BLaER1 treated with 17β-estradiol and CSF1 and Interleukin-3, amounts not matched to agents 10 nM and 100 nM (cell line): ENCODE measurements at regions not wholly inside any gene's neighbourhood (a gene's known extent, or its start where the extent isn't known, plus 50 kb on each side); places are given as distances from the start of the nearest gene placed in this dataset.

Experiments
- H3K27ac ChIP-seq, 11 experiments: shearing (Covaris generic); formaldehyde crosslinking; 2 replicates each; pipeline ENCODE4 v1.8.1; 2022
- H3K27me3 ChIP-seq, 11 experiments: shearing (Covaris generic); formaldehyde crosslinking; 2 replicates each; pipeline ENCODE4 v1.8.1; 2022
- H3K36me3 ChIP-seq, 11 experiments: shearing (Covaris generic); formaldehyde crosslinking; 2 replicates each; pipeline ENCODE4 v1.8.1; 2022
- H3K4me1 ChIP-seq, 10 experiments: shearing (Covaris generic); formaldehyde crosslinking; 2 replicates each; pipeline ENCODE4 v1.8.1; 2022
- H3K4me2 ChIP-seq, 11 experiments: shearing (Covaris generic); formaldehyde crosslinking; 2 replicates each; pipeline ENCODE4 v1.8.1; 2022
- H3K4me3 ChIP-seq, 10 experiments: shearing (Covaris generic); formaldehyde crosslinking; 2 replicates each; pipeline ENCODE4 v1.8.1; 2022
- H3K9ac ChIP-seq, 11 experiments: shearing (Covaris generic); formaldehyde crosslinking; 2 replicates each; pipeline ENCODE4 v1.8.1; 2022
- H3K9me3 ChIP-seq, 11 experiments: shearing (Covaris generic); formaldehyde crosslinking; replicated peaks in 1 of 11; 2 replicates each; pipeline ENCODE4 v1.8.1; 2022
- H4K20me1 ChIP-seq, 11 experiments: shearing (Covaris generic); formaldehyde crosslinking; 2 replicates each; pipeline ENCODE4 v1.8.1; 2022
- Cebpa-rat ChIP-seq, 11 experiments: shearing (Covaris generic); IDR thresholded peaks; 2 replicates each; pipeline ENCODE4 v1.8.1; 2022

DNA sequence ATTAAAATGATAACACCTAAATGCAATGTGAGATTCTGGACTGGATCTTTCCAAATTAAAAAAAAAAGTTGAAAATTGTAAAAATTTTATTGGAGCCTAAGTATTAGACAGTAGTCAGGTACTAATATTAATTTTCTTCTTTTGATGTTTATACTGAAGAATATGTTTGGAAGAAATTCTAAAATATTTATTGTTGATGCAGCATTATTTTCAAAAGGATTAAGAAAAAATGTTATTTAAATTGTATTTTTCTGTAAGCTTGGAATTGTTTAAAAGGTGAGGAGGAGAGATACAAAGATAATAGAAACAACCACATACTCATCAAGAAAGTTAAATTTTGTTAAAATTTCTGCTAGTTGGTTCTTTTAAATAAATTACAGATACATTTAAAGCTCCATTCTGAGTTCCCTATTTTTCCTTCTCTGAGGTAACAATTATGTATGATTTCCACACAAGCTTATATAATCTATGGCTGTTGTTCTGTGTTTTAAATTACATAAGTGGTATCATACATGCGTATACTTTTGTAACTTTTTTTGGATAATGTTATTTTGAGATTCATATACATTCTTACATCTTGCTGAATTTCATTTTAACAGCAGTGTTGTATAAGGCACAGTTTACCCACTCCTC lies 180.3 kb upstream of the RGS18 start:
- no peak overlapping the region for H3K27ac ChIP-seq
- no peaks in the 10 kb centered on the region for H3K27me3 ChIP-seq
- no peak overlapping the region for H3K4me3 ChIP-seq
- no peaks in the 10 kb centered on the region for H3K4me1 ChIP-seq
- H4K20me1 ChIP-seq = no peaks in the 10 kb centered on the region
- H3K9me3 ChIP-seq = peaks cover 18 to 32% (median 21%) of the 10 kb centered on the region in 11 experiments; a peak in 21 of 22 replicates
- TF ChIP-seq Cebpa-rat (IDR thresholded peaks at IDR 0.05) = no peak
- no peak overlapping the region for H3K4me2 ChIP-seq
- H3K9ac ChIP-seq = no peak overlapping the region
- no peaks in the 10 kb centered on the region for H3K36me3 ChIP-seq

DNA sequence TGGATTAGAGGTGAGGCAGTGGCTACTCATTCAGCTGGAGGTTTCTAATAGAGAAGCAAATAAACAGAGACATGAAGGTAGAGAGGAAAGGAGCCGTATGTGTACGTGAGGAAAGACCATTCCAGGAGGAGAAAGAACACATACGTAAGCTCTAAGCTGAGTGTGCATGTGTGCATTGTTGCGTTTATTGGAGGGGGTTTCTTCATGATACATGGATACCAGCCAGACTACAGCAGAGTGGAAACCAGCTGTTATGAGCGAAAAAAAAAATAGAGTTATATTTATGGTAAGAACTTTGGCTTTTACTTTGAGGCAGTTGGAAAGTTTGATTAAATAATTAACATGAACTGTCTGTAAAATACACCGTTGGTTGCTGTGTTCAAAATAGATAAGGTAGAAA lies 173.4 kb upstream of the RGS18 start:
- H3K9me3 ChIP-seq = peaks cover 8 to 27% (median 14%) of the 10 kb centered on the region in 11 experiments; a peak in 16 of 22 replicates
- H3K9ac ChIP-seq = no peak overlapping the region
- no peak overlapping the region for H3K27ac ChIP-seq
- H3K27me3 ChIP-seq = no peaks in the 10 kb centered on the region
- no peaks in the 10 kb centered on the region for H4K20me1 ChIP-seq
- H3K4me3 ChIP-seq = no peak overlapping the region
- no peaks in the 10 kb centered on the region for H3K36me3 ChIP-seq
- no peak overlapping the region for H3K4me2 ChIP-seq
- no peak for TF ChIP-seq Cebpa-rat (IDR thresholded peaks at IDR 0.05)
- no peaks in the 10 kb centered on the region for H3K4me1 ChIP-seq

DNA sequence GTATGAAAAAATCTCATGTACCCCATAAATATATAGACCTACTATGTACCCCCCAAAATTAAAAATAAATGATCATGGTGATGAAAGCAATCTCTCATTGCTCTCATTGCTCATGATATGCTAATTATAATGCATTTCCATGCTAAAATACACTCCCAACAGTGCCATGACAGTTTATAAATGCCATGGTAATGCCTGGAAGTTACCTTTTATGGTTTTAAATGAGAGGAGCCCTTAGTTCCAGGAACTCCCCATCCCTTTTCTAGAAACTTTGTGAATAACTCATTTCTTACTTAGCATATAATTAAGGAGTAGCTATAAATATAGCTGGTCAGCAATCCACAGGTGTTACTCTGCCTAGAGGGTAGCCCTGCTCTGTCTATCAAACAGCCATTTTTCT lies 166.1 kb upstream of the RGS18 start:
- Histone ChIP-seq H3K4me1 (peaks cover 0 to 8% (median 0%) of the 10 kb centered on the region in 10 experiments; a peak in 2 of 20 replicates), H3K4me3 (no peak overlapping the region), H3K36me3 (no peaks in the 10 kb centered on the region), H4K20me1 (no peaks in the 10 kb centered on the region), H3K27me3 (no peaks in the 10 kb centered on the region), H3K27ac (no peak overlapping the region), H3K4me2 (no peak overlapping the region), H3K9ac (no peak overlapping the region), H3K9me3 (no peaks in the 10 kb centered on the region)
- no peak for TF ChIP-seq Cebpa-rat (IDR thresholded peaks at IDR 0.05)

DNA sequence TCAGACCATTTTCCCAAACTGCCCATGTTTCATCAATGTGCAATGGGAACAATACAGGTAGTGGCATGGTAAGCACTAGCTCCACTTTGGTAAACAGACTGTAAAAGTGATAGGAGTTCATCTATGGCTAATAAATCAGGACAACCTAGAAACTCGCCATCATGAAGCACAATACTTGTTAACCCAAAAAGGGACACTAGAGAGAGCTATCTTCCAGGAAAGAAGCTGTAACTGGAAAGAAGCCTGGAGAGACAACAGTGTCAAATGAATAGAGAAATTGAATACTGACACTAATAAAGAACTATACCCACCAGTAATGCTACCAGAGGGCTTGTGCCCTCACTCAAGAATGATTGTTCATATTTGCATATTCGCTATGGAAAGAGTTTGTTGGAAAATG lies 164.7 kb upstream of the RGS18 start:
- no peak overlapping the region for H3K9ac ChIP-seq

DNA sequence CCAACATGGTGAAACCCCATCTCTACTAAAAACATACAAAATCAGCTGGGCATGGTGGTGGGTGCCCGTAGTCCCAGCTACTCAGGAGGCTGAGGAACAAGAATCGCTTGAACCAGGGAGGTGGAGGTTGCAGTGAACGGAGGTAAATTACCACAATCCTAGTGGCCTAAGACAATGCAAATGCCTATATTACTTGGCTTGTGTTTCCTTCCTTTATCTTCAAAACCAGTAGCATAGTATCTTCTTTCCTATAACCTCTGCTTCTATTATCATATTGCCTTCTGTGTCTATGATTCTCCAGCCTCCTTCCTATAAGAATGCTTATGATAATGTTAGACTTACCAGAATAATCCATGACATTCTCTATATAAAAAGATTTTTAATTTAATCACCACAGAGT lies 156.2 kb upstream of the RGS18 start:
- Histone ChIP-seq H3K27me3 (no peaks in the 10 kb centered on the region), H3K9me3 (no peaks in the 10 kb centered on the region), H3K36me3 (no peaks in the 10 kb centered on the region), H3K4me1 (no peaks in the 10 kb centered on the region), H4K20me1 (no peaks in the 10 kb centered on the region), H3K4me3 (no peak overlapping the region), H3K4me2 (no peak overlapping the region), H3K27ac (no peak overlapping the region), H3K9ac (no peak overlapping the region)
- no peak for TF ChIP-seq Cebpa-rat (IDR thresholded peaks at IDR 0.05)

More for the DNA sequence above, 164.7 kb upstream of the RGS18 start:
- Histone ChIP-seq H3K27me3 (no peaks in the 10 kb centered on the region), H3K4me3 (no peak overlapping the region), H3K4me1 (peaks cover 0 to 8% (median 0%) of the 10 kb centered on the region in 10 experiments; a peak in 2 of 20 replicates), H3K36me3 (no peaks in the 10 kb centered on the region), H3K27ac (no peak overlapping the region), H3K4me2 (no peak overlapping the region), H4K20me1 (no peaks in the 10 kb centered on the region), H3K9me3 (no peaks in the 10 kb centered on the region)
- no peak for TF ChIP-seq Cebpa-rat (IDR thresholded peaks at IDR 0.05)

DNA sequence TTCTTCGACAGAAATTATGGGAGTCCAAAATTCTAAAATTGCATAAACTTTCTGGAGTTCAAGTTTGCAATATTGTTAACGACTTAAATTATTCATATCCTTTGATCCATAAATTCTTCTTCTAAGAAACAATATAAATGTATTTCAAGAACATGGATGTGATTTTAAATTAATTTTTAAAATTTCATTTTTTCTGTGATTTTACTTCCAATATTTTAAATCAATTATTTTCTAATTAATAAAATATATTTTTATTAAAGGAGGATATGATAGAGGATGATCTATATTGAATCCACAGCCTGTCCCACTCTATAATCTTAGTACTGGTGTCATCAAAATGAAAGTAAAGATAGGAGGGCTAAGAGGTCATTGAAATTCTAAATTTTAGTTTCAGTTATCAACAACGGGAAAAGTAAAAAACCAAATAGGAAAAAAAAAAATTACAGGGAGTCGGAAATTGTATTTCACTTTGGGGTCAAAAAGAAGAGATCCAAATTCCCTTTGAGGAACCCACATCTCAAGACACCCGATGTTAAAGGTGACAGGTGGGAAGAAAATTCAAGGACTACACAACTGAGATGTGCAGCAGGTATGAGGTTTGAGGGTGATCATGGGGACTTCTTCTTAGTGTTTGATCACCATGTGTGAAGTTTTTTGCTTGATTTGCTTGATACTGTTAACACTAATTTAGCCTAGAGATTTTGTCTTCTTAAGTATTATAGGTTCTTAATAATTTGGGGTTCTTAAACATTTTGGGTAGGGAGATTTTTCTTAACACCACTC lies 154.8 kb upstream of the RGS18 start:
- Histone ChIP-seq H3K9ac (no peak overlapping the region), H3K9me3 (no peaks in the 10 kb centered on the region), H3K27me3 (no peaks in the 10 kb centered on the region), H4K20me1 (no peaks in the 10 kb centered on the region), H3K4me3 (no peak overlapping the region), H3K36me3 (no peaks in the 10 kb centered on the region), H3K4me2 (no peak overlapping the region), H3K27ac (no peak overlapping the region), H3K4me1 (no peaks in the 10 kb centered on the region)
- TF ChIP-seq Cebpa-rat (IDR thresholded peaks at IDR 0.05) = no peak

DNA sequence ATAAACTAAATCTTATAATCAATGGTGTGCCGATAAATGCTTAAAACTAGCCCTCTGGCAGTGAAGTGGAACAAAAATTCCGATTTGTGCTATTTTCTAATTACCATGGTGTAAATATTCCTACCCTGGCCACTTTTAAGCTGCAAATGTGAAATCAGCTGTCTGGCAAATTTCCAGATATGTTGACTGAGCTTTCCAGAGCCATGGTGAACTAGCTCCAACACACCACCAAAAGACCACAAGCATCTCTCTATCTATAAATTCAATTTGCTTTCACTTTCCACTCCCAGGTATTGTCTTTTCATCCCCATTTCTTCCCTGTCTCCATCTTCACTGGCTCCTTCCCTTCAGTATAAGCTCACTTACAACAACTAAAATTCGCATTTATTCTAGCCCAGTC lies 152.3 kb upstream of the RGS18 start:
- H3K27ac ChIP-seq = no peak overlapping the region
- no peak for TF ChIP-seq Cebpa-rat (IDR thresholded peaks at IDR 0.05)
- H3K4me1 ChIP-seq = no peaks in the 10 kb centered on the region
- H3K9me3 ChIP-seq = no peaks in the 10 kb centered on the region
- no peaks in the 10 kb centered on the region for H4K20me1 ChIP-seq
- no peaks in the 10 kb centered on the region for H3K27me3 ChIP-seq
- H3K36me3 ChIP-seq = no peaks in the 10 kb centered on the region
- no peak overlapping the region for H3K9ac ChIP-seq
- no peak overlapping the region for H3K4me2 ChIP-seq
- no peak overlapping the region for H3K4me3 ChIP-seq

DNA sequence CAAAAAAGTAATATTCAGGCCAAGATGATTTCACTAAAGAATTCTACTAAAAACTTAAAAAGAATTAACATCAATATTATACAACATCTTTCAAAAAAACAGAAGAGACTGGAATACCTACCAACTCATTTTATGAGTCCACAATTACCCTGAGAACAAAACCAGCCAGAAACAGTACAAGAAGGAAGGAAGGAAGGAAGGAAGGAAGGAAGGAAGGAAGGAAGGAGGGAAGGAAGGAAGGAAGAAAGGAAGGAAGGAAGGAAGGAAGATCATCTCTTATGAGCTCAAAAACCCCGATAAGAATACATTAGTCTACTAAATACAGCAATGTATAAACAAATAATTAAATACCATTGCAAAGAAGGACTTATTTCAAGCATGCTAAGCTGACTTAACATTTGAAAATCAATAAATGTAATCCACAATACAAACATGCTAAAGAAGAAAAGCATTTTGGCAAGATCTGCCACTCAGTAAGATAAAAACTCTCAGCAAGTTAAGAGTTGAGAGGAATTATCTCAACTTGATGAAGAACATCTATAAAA lies 149.9 kb upstream of the RGS18 start:
- Histone ChIP-seq H4K20me1 (no peaks in the 10 kb centered on the region), H3K4me1 (no peaks in the 10 kb centered on the region), H3K4me2 (no peak overlapping the region), H3K27me3 (no peaks in the 10 kb centered on the region), H3K9me3 (no peaks in the 10 kb centered on the region), H3K4me3 (no peak overlapping the region), H3K27ac (no peak overlapping the region), H3K36me3 (no peaks in the 10 kb centered on the region), H3K9ac (no peak overlapping the region)
- TF ChIP-seq Cebpa-rat (IDR thresholded peaks at IDR 0.05) = no peak

DNA sequence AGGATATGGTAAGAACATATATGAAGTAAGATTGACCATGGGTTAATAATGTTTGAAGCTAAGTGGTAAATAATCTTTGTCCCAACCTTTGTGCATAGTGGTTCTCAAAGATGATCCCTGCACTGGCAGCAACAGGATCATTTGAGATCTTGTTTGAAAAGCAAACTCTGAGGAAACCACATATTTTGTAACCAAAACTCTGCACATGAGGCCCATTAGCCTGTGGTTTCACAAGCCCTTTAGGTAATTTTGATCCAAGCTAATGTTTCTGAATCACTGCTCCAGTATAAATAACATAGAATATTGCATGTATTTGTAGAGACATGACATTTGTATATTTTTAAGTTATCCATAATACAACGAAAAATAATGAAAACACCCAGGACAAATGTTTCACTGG lies 147.9 kb upstream of the RGS18 start:
- no peak overlapping the region for H3K9ac ChIP-seq
- H3K4me3 ChIP-seq = no peak overlapping the region
- H3K4me1 ChIP-seq = no peaks in the 10 kb centered on the region
- no peak overlapping the region for H3K27ac ChIP-seq
- no peaks in the 10 kb centered on the region for H3K27me3 ChIP-seq
- no peak overlapping the region for H3K4me2 ChIP-seq
- no peaks in the 10 kb centered on the region for H3K36me3 ChIP-seq
- TF ChIP-seq Cebpa-rat (IDR thresholded peaks at IDR 0.05) = no peak
- no peaks in the 10 kb centered on the region for H3K9me3 ChIP-seq
- H4K20me1 ChIP-seq = no peaks in the 10 kb centered on the region

DNA sequence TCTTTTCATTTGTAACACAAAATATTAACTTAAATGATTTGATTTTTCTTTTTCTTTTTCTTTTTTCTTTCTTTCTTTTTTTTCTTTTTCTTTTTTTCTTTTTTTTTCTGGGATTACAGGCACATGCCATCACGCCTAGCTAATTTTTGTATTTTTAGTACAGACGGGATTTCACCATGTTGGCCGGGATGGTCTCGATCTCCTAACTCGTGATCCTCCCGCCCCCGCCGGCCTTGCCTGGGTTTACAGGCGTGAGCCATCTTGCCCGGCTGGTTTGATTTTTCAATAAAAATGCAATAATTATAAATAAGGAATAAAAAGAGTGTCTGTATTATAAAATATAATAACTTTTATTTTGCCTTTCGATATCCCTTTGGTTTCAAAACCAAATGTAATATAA lies 146.7 kb upstream of the RGS18 start:
- no peaks in the 10 kb centered on the region for H3K27me3 ChIP-seq
- H3K27ac ChIP-seq = no peak overlapping the region
- no peak for TF ChIP-seq Cebpa-rat (IDR thresholded peaks at IDR 0.05)

More for the DNA sequence above, 146.7 kb upstream of the RGS18 start:
- H4K20me1 ChIP-seq = no peaks in the 10 kb centered on the region
- H3K36me3 ChIP-seq = no peaks in the 10 kb centered on the region
- H3K9ac ChIP-seq = no peak overlapping the region
- H3K4me2 ChIP-seq = no peak overlapping the region
- no peak overlapping the region for H3K4me3 ChIP-seq
- H3K4me1 ChIP-seq = no peaks in the 10 kb centered on the region
- no peaks in the 10 kb centered on the region for H3K9me3 ChIP-seq
